ENCODE measurements at regions not wholly inside any gene's neighbourhood (a gene's known extent, or its start where the extent isn't known, plus 50 kb on each side); places are given as distances from the start of the nearest gene placed in this dataset.

DNA sequence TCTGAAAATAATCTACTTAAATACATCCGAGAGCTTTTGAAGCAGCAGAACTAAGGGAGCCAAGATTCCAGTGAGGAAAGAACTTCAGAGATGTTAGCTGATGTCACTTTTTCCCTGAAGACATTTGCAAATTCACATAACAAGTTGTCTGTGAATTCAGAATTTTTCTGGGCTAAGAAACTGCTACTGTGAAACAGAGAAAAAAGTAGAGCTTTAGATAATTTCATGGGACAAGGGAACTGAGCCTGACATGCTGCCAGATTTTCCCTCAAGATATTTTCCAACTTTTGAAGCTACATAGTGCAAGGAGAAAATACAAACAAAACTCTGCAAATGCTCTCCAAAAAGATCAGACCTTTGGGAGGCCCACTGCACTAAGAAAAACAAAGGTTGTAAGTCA is 484.2 kb downstream of the ANKRD7 start:
- H3K36me3 ChIP-seq (ENCODE audit: control insufficient read depth in 1 of 2, insufficient read depth in 2 of 2, low read length in 1 of 2), result no peaks in the 10 kb centered on the region
- H3K9me3 ChIP-seq (ENCODE audit: control insufficient read depth, low read length), result no peaks in the 10 kb centered on the region
- ATAC-seq (ENCODE audit: low FRiP score), result no peak
- intact Hi-C loops (cut with DNase I), result no loop called here
- no peak overlapping the region for H3K27ac ChIP-seq (ENCODE audit: low read depth in 1 of 2, low read length in 2 of 2)
- no peak overlapping the region for H3K4me3 ChIP-seq (ENCODE audit: low read length in 2 of 2)
- 23 to 27% methylated on average over 1 of the region's 1 CpG for whole genome bisulfite sequencing, 2 donors
- H3K4me1 ChIP-seq (ENCODE audit: control insufficient read depth in 1 of 2, insufficient read depth in 2 of 2, low read length in 2 of 2), result no peaks in the 10 kb centered on the region
- H3K27me3 ChIP-seq (ENCODE audit: control insufficient read depth in 1 of 2, insufficient read depth in 2 of 2, low read length in 1 of 2), result no peaks in the 10 kb centered on the region
- DNase-seq, result no peak

DNA sequence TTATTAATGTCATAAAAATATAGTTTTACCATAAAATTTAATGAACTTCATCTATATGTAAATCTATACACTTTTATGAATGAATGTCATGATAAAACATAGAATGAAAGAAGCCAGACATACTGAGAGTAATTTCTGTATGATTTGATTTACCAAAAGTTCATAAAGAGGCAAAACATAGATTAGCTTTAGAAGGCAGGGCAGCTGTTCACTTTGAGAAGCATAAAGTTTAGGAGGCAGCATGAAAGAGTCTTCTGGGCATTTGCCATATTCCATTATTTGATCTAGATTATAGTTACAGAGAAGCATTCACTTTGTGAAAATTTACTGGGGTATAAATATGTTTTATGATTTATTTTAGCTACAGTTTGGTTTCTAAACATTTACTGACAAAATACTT is 487.2 kb downstream of the ANKRD7 start:
- ATAC-seq (ENCODE audit: low FRiP score) (no peak), DNase-seq (no peak)
- intact Hi-C loops (cut with DNase I), result no loop called here
- H3K4me3 ChIP-seq (ENCODE audit: low read length in 2 of 2), result no peak overlapping the region
- H3K9me3 ChIP-seq (ENCODE audit: control insufficient read depth, low read length), result no peaks in the 10 kb centered on the region
- H3K27ac ChIP-seq (ENCODE audit: low read depth in 1 of 2, low read length in 2 of 2), result no peak overlapping the region
- H3K27me3 ChIP-seq (ENCODE audit: control insufficient read depth in 1 of 2, insufficient read depth in 2 of 2, low read length in 1 of 2), result no peaks in the 10 kb centered on the region
- no peaks in the 10 kb centered on the region for H3K36me3 ChIP-seq (ENCODE audit: control insufficient read depth in 1 of 2, insufficient read depth in 2 of 2, low read length in 1 of 2)
- H3K4me1 ChIP-seq (ENCODE audit: control insufficient read depth in 1 of 2, insufficient read depth in 2 of 2, low read length in 2 of 2), result no peaks in the 10 kb centered on the region

DNA sequence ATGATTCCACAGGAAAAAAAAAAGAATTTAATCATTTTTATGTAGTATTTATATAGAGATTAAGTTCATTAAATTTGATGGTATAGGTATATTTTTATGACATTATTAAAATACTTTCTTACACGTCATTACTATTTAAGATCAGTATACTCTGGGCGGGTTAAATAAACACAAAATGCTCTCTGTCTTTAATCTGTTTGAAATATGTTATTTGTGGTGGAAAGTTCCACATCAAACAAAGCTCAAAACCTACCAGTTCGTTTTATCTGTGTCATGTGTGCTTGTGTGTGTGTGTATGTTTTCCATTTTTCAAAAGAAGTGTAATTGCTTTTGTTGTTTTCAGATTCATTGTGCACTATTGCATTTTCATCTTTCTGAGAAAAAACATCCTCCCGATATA is 488.5 kb downstream of the ANKRD7 start:
- Histone ChIP-seq H3K4me3 (ENCODE audit: low read length in 2 of 2) (no peak overlapping the region), H3K9me3 (ENCODE audit: control insufficient read depth, low read length) (no peaks in the 10 kb centered on the region), H3K36me3 (ENCODE audit: control insufficient read depth in 1 of 2, insufficient read depth in 2 of 2, low read length in 1 of 2) (no peaks in the 10 kb centered on the region), H3K27ac (ENCODE audit: low read depth in 1 of 2, low read length in 2 of 2) (no peak overlapping the region), H3K27me3 (ENCODE audit: control insufficient read depth in 1 of 2, insufficient read depth in 2 of 2, low read length in 1 of 2) (no peaks in the 10 kb centered on the region), H3K4me1 (ENCODE audit: control insufficient read depth in 1 of 2, insufficient read depth in 2 of 2, low read length in 2 of 2) (no peaks in the 10 kb centered on the region)
- ATAC-seq (ENCODE audit: low FRiP score) (no peak), DNase-seq (no peak)
- intact Hi-C loops (cut with DNase I), result no loop called here
- 53 to 76% methylated on average over 4 of the region's 4 CpGs for WGBS, 2 donors

DNA sequence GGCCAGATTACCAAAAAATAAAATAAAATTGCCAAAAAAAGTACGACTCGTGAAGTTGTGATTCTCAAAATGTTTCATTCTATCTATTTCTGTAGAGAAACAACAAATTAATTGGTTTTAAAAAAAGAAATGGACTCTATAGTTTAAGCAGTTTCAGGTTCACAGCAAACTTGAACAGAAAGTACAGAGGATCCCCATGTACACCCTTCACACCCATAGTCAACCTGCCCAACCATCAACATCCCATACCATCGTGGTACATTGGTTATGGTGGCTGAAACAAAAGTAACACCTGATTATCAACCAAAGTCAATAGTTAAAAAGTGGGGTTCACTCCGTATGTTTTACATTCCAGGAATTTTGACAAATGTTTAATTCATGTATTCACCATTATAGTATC is 496.1 kb downstream of the ANKRD7 start:
- intact Hi-C loops (cut with DNase I), result no loop called here
- DNase-seq (no peak), ATAC-seq (ENCODE audit: low FRiP score) (no peak)
- H3K4me1 ChIP-seq (ENCODE audit: control insufficient read depth in 1 of 2, insufficient read depth in 2 of 2, low read length in 2 of 2), result no peaks in the 10 kb centered on the region
- H3K27me3 ChIP-seq (ENCODE audit: control insufficient read depth in 1 of 2, insufficient read depth in 2 of 2, low read length in 1 of 2), result no peaks in the 10 kb centered on the region
- 59 to 76% methylated on average over 4 of the region's 4 CpGs for WGBS, 2 donors
- no peaks in the 10 kb centered on the region for H3K36me3 ChIP-seq (ENCODE audit: control insufficient read depth in 1 of 2, insufficient read depth in 2 of 2, low read length in 1 of 2)
- H3K9me3 ChIP-seq (ENCODE audit: control insufficient read depth, low read length), result no peaks in the 10 kb centered on the region
- no peak overlapping the region for H3K4me3 ChIP-seq (ENCODE audit: low read length in 2 of 2)
- no peak overlapping the region for H3K27ac ChIP-seq (ENCODE audit: low read depth in 1 of 2, low read length in 2 of 2)

- Histone ChIP-seq H3K4me1 (ENCODE audit: control insufficient read depth in 1 of 2, insufficient read depth in 2 of 2, low read length in 2 of 2) (no peaks in the 10 kb centered on the region), H3K27me3 (ENCODE audit: control insufficient read depth in 1 of 2, insufficient read depth in 2 of 2, low read length in 1 of 2) (no peaks in the 10 kb centered on the region), H3K27ac (ENCODE audit: low read depth in 1 of 2, low read length in 2 of 2) (no peak overlapping the region), H3K9me3 (ENCODE audit: control insufficient read depth, low read length) (no peaks in the 10 kb centered on the region), H3K4me3 (ENCODE audit: low read length in 2 of 2) (no peak overlapping the region), H3K36me3 (ENCODE audit: control insufficient read depth in 1 of 2, insufficient read depth in 2 of 2, low read length in 1 of 2) (no peaks in the 10 kb centered on the region)
- intact Hi-C loops (cut with DNase I), result no loop called here
- 32 to 53% methylated on average over 2 of the region's 2 CpGs for WGBS, 2 donors
- no peak for ATAC-seq (ENCODE audit: low FRiP score)
- no peak for DNase-seq
Observed at GRCh38 chr7:118731854-118732253, 507.4 kb downstream of the ANKRD7 start.

- 30 to 52% methylated on average over 2 of the region's 2 CpGs for WGBS, 2 donors
- Histone ChIP-seq H3K27me3 (ENCODE audit: control insufficient read depth in 1 of 2, insufficient read depth in 2 of 2, low read length in 1 of 2) (no peaks in the 10 kb centered on the region), H3K4me3 (ENCODE audit: low read length in 2 of 2) (no peak overlapping the region), H3K27ac (ENCODE audit: low read depth in 1 of 2, low read length in 2 of 2) (no peak overlapping the region), H3K9me3 (ENCODE audit: control insufficient read depth, low read length) (no peaks in the 10 kb centered on the region), H3K36me3 (ENCODE audit: control insufficient read depth in 1 of 2, insufficient read depth in 2 of 2, low read length in 1 of 2) (no peaks in the 10 kb centered on the region), H3K4me1 (ENCODE audit: control insufficient read depth in 1 of 2, insufficient read depth in 2 of 2, low read length in 2 of 2) (no peaks in the 10 kb centered on the region)
- no peak for DNase-seq
- intact Hi-C loops (cut with DNase I), result no loop called here
- ATAC-seq (ENCODE audit: low FRiP score), result no peak
Observed at GRCh38 chr7:118734541-118734940, 510.0 kb downstream of the ANKRD7 start.

- Histone ChIP-seq H3K9me3 (ENCODE audit: control insufficient read depth, low read length) (no peaks in the 10 kb centered on the region), H3K4me3 (ENCODE audit: low read length in 2 of 2) (no peak overlapping the region), H3K27ac (ENCODE audit: low read depth in 1 of 2, low read length in 2 of 2) (no peak overlapping the region), H3K27me3 (ENCODE audit: control insufficient read depth in 1 of 2, insufficient read depth in 2 of 2, low read length in 1 of 2) (no peaks in the 10 kb centered on the region), H3K4me1 (ENCODE audit: control insufficient read depth in 1 of 2, insufficient read depth in 2 of 2, low read length in 2 of 2) (no peaks in the 10 kb centered on the region), H3K36me3 (ENCODE audit: control insufficient read depth in 1 of 2, insufficient read depth in 2 of 2, low read length in 1 of 2) (no peaks in the 10 kb centered on the region)
- no peak for DNase-seq
- no peak for ATAC-seq (ENCODE audit: low FRiP score)
- intact Hi-C loops (cut with DNase I), result no loop called here
Observed at GRCh38 chr7:118735441-118735840, 510.9 kb downstream of the ANKRD7 start.

DNA sequence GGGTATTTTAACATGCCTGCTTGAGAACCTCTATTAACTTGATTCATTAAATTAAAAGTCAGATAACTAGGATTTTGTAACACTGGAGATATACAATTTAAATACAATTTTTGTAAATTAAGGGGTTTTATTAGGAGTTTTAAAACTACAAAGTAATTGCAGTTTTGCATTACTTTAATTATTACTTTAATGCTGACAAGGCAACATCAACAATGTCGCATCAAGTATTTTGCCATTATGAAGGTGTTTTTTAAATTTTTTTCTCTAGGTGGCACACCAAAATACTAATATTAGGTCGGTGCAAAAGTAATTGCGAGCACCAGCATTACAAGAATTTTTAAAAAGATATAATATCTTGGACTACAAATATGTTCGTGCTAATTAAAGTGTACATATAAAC is 513.4 kb downstream of the ANKRD7 start:
- intact Hi-C loops (cut with DNase I), result no loop called here
- DNase-seq (no peak), ATAC-seq (ENCODE audit: low FRiP score) (no peak)
- Histone ChIP-seq H3K9me3 (ENCODE audit: control insufficient read depth, low read length) (no peaks in the 10 kb centered on the region), H3K4me1 (ENCODE audit: control insufficient read depth in 1 of 2, insufficient read depth in 2 of 2, low read length in 2 of 2) (no peaks in the 10 kb centered on the region), H3K4me3 (ENCODE audit: low read length in 2 of 2) (no peak overlapping the region), H3K27me3 (ENCODE audit: control insufficient read depth in 1 of 2, insufficient read depth in 2 of 2, low read length in 1 of 2) (no peaks in the 10 kb centered on the region), H3K27ac (ENCODE audit: low read depth in 1 of 2, low read length in 2 of 2) (no peak overlapping the region), H3K36me3 (ENCODE audit: control insufficient read depth in 1 of 2, insufficient read depth in 2 of 2, low read length in 1 of 2) (no peaks in the 10 kb centered on the region)
- 84 to 86% methylated on average over 4 of the region's 4 CpGs for WGBS, 2 donors

- H3K27me3 ChIP-seq (ENCODE audit: control insufficient read depth in 1 of 2, insufficient read depth in 2 of 2, low read length in 1 of 2), result no peaks in the 10 kb centered on the region
- no peaks in the 10 kb centered on the region for H3K36me3 ChIP-seq (ENCODE audit: control insufficient read depth in 1 of 2, insufficient read depth in 2 of 2, low read length in 1 of 2)
- ATAC-seq (ENCODE audit: low FRiP score) (no peak), DNase-seq (no peak)
- H3K4me1 ChIP-seq (ENCODE audit: control insufficient read depth in 1 of 2, insufficient read depth in 2 of 2, low read length in 2 of 2), result no peaks in the 10 kb centered on the region
- H3K9me3 ChIP-seq (ENCODE audit: control insufficient read depth, low read length), result no peaks in the 10 kb centered on the region
- H3K27ac ChIP-seq (ENCODE audit: low read depth in 1 of 2, low read length in 2 of 2), result no peak overlapping the region
- intact Hi-C loops (cut with DNase I), result no loop called here
- WGBS, 2 donors, result 18 to 23% methylated on average over 1 of the region's 1 CpG
- no peak overlapping the region for H3K4me3 ChIP-seq (ENCODE audit: low read length in 2 of 2)
Observed at GRCh38 chr7:118745927-118746326, 521.4 kb downstream of the ANKRD7 start.

GRCh38 chr7:118747473-118747872 is 523.0 kb downstream of the ANKRD7 start:
- Histone ChIP-seq H3K27me3 (ENCODE audit: control insufficient read depth in 1 of 2, insufficient read depth in 2 of 2, low read length in 1 of 2) (no peaks in the 10 kb centered on the region), H3K4me3 (ENCODE audit: low read length in 2 of 2) (no peak overlapping the region), H3K9me3 (ENCODE audit: control insufficient read depth, low read length) (no peaks in the 10 kb centered on the region), H3K27ac (ENCODE audit: low read depth in 1 of 2, low read length in 2 of 2) (no peak overlapping the region), H3K36me3 (ENCODE audit: control insufficient read depth in 1 of 2, insufficient read depth in 2 of 2, low read length in 1 of 2) (no peaks in the 10 kb centered on the region), H3K4me1 (ENCODE audit: control insufficient read depth in 1 of 2, insufficient read depth in 2 of 2, low read length in 2 of 2) (no peaks in the 10 kb centered on the region)
- intact Hi-C loops (cut with DNase I), result no loop called here
- ATAC-seq (ENCODE audit: low FRiP score) (no peak), DNase-seq (no peak)

Data from aorta (tissue), 5 donors.